Tongue (tissue), 1 donor: ENCODE measurements at regions not wholly inside any gene's neighbourhood (a gene's known extent, or its start where the extent isn't known, plus 50 kb on each side); places are given as distances from the start of the nearest gene placed in this dataset.
"Not testable (repeated sequence)": the region's sequence is repeated elsewhere in the genome, so short reads cannot be mapped to it uniquely, and the experiment has no call there.

Experiments
- DNase-seq: peaks from one replicate; pipeline ENCODE4 v3.0.0-alpha.2; 2015

DNA sequence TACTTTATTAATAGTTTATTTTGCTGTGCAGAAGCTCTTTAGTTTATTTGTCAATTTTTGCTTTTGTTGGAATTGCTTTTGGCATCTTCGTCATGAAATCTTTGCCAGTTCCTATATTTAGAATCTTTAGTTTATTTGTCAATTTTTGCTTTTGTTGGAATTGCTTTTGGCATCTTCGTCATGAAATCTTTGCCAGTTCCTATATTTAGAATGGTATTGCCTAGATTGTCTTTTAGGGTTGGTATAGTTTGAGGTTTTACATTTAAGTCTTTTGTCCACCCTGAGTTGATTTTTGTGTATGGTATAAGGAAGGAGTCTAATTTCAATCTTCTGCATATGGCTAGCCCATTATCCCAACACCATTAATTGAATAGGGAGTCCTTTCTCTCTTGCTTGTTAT, 93.9 kb upstream of the TCF21 start:
- DNase-seq, result not testable (repeated sequence)

DNA sequence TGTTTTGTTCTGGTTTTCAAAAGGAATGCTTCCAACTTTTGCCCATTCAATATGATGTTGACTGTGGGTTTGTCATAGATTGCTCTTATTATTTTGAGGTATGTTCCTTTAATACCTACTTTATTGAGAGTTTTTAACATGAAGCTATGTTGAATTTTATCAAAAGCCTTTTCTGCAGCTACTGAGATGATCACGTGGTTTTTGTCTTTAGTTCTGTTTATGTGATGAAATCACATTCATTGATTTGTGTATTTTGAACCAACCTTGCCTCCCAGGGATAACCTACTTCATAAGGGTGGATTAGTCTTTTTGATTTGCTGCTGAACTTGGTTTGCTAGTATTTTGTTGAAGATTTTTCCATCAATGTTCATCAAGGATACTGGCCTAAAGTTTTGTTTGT, 92.7 kb upstream of the TCF21 start:
- DNase-seq, result no peak

DNA sequence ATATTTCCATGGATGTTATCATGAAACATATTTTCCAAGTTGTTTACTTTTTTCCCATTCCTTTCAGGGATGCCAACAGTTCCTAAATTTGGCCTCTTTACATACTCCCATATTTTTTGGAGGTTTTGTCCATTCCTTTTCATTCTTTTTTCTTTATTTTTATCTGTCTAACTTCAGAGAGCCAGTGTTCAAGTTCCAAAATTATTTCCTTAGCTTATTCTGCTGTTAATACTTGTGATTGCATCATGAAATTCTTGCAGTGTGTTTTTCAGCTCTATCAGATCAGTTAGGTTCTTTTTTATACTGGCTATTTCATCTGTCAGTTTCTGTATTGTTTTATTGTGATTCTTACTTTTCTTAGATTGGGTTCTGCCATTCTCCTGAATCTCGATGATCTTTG, 89.9 kb upstream of the TCF21 start:
- no peak for DNase-seq

DNA sequence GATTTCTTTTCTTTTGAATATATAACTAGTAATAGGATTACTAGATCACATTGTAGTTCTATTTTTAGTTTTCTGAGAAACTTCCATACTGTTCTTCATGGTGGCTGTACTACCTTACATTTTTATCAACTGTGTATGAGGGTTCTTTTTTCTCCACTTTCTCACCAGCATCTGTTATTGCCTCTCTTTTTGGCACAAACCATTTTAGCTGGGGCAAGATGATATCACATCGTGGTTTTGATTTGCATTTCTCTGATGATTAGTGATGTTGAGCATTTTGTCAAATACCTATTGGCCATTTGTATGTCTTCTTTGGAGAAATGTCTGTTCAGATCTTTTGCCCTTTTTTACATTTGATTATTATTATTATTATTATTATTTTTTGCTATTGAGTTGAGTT, 86.1 kb upstream of the TCF21 start:
- no peak for DNase-seq

DNA sequence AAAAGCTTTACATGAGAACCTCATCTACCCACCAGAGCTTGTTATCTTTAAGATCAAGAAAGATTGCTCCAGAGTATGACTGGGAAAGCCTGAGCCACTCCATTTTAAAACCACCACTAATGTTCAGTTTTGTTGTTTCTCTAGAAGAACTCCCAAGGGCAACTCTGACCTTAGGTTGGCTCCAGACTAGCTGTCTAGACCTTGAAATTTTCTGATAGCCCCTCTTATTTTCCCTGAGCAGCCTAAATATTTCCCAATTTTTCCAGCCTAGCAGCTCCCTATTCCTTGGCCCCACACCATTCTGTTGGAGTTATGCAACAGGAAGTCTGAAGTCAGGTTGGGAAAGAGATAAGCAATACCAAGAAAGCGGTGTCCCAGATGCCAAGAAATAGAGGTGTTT, 84.6 kb upstream of the TCF21 start:
- no peak for DNase-seq

DNA sequence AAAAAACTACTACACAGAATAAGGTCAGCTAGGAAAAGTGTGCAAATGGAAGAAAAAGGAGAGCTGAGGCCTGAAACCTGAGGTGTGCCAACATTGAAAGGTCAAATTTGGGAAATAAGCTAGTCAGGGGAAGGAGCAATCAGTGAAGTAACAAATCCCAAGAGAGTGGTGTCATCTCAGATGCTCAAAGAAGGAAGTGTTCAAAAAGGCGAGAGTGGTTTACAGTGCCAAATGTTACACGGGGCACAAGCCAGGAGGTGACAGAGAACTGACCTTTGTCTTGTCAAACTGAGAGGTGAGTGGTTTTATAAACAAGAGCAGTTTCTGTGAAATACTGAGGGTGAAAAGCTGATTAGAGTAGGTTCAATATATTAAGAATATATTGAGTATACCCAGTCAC, 83.0 kb upstream of the TCF21 start:
- no peak for DNase-seq

DNA sequence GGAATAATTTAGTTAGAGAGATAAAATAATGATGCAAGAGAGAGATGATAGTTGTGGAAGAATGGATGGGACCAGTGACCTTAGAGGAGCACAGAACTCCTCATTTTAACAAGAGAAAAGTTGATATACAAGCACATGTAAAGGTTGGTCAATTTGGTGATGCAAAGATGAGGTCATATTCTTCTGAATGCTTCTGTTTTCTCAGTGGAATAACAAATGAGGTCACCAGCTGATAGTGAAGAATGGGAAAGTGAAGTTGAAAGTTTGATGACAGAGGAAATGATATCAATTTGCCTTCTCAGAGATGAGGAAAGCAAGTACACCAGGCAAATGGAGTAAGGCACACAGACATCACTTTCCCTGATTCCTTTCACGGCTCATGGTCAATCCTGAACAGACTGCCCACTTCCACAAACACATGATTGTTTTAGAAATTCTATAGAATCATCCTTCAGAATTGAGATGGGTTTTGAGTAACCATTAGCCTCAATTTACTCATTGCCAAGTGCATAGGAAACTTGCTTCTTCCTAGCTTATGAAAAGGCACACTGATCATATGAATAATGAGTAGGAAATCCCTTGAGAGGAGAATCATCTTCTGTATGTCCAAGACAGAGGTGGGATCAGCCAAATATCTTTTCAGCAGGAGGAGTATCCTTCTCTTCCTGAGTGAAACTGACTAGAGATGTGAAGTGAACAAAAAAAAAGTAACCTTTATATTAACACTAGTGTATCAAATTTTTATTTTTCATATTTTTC, 82.4 kb upstream of the TCF21 start:
- peak; percentile 8 for DNase-seq

DNA sequence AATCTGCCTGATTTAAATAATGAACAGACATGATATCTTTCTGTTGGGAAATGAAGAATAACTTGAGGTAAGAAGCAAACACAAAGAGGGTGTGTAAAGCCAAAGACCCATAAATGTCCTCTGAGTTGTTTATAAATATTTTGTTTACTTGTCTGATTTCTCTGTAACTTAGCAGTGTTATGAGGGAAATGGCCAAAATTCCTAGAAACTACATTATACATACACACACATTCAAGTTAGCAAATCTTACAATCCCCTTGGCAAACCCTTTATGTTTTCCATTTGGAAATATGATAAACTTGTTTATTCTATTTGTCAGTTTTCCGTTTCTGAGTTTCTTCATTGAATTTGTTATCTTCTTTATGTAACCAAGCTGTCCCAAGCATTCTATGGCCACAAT, 81.4 kb upstream of the TCF21 start:
- peak; percentile 32 for DNase-seq

DNA sequence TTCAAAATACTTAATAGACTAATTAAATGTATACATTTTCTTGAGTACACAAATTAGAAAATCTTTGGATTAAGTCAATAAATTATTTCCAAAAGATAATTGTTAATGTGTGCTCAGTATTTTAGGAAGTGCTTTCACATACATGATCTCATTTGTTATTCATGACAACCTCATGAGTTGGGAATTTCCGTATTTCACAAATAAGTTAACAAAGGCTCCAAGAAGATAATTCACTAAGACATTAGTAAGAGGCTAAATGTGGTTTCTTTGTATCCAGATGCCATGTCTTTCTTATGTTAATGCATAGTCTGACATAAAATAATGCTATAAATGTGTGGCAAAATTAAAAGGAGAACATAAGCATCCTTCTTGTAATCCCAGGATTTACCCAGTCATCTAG, 79.5 kb upstream of the TCF21 start:
- DNase-seq, result no peak

DNA sequence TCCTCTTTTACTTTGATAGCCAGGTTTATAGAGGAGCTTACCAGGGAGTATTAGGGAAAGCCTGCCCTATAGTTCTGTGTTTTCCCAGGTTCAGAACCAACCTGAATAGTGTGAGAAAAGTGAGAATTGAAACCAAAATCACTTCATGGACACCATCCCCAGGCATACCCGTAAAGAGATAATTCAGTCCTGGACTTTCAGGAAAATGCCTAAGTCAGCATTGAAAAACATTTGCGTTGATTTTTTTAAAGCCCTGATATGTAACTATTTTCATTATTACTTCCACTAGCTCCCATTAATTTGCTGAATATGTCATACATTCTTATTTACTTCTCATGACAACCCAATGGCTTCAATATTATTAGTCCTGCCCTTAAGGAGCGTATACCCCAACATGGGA, 77.4 kb upstream of the TCF21 start:
- DNase-seq, result no peak

DNA sequence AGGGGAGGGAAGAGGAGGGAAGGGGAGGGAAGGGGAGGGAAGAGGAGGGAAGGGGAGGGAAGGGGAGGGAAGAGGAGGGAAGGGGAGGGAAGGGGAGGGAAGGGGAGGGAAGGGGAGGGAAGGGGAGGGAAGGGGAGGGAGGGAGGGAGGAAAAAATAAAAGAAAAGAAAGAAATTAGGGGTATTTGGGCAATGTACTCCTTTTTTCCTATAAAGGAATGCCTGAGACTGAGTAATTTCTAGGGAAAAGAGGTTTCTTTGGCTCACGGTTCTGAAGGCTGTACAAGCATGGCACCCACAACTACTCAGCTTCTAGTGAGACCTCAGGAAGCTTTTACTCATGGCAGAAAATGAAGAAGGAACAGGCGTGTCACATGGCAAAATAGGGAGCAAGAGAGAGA, 76.5 kb upstream of the TCF21 start:
- not testable (repeated sequence) for DNase-seq

DNA sequence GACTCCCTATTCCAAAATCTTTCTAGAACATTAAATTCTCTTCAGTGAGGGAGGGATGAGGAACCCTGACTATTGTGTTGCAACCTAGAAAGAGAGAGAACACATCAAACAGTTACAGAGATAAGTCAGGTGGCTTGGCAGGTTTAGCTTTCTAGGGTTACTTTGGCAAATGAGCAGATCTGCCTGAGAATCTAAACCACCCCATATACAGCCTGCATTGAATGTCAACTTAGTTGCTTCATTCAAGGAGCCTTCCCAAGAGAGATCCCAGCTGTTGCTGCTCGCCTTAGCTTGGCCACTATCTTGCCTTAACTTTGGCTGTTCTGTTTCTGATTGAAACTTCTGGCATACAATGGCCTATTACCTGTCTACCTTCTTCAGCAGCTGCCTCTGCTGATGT, 74.7 kb upstream of the TCF21 start:
- DNase-seq, result no peak

DNA sequence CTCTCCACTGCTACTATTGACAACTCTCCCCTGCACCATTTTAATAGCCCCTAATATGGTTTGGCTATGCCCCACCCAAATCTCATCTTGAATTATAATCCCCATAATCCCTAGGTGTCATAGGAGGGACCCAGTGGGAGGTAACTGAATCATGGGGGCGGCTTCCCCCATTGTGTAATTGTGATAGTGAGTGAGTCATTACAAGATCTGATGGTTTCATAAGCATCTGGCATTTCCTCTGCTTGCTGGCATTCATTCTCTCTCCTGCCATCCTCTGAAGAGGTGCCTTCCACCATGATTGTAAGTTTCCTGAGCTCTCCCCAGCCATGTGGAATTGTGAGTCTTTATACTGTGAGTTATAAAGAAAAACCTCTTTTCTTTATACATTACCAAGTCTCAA, 74.1 kb upstream of the TCF21 start:
- DNase-seq, result no peak

DNA sequence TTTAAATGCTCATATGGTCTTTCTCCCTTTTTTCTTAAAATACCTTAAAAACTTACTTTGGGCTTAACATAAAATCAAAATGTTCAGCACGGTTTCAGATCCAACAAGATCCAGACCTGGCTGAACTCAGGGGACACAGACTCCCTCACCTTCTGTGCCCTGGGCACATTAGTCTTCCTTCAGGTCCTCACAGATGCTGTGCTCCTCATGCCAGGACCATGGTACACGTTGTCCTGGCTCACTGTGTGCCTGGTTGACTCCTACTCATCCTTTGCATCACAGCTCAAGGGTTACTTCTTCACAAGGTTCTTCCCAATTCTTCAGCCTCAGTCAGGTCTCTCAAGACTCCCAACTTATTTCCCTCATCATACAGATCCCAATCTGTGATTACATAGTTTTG, 73.6 kb upstream of the TCF21 start:
- DNase-seq, result no peak

DNA sequence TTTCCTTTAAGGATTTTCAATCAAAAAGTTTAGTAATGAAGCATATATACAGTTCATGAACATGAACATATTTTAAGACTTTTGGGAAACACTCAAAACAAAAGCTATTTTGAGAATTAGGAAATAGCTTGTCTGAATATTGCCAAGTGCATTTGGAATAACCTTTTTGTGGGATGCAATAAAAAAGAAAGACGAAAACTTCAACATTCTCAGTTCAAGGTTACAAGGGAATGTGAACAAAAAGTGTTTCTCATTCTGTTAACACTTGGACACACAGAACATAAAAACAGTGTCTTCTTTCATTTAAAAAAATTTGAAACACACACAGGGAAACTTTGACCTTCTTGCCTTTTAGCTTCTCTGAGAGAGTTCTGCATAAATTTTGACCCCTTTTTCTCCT, 72.7 kb upstream of the TCF21 start:
- DNase-seq, result peak; percentile 38

DNA sequence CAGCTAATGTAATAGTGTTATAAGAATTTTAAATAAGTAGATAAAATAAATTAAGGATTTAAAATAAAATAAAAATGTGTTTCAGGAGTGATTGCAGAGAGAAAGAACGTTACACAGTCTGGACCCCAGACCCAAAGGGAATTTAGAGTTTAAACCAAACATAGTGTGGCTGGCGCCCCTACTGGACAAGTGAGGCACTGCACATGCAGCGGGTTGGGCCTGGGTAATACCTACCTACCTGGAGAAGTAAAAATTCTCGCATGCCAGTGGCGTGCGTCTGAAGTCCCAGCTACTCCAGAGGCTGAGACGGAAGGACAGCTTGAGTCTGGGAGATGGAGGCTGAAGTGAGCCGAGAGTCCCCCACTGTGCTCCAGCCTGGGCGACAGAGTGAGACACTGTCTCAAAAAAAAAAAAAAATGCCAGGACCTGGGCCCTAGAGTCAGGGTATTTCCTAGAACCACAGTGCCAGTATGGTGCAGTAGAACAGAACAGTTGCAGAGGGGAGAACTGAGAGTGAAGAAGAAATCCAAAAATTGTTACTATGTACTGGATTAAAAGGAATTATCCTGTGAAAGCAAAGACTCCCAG, 71.4 kb upstream of the TCF21 start:
- DNase-seq, result no peak

DNA sequence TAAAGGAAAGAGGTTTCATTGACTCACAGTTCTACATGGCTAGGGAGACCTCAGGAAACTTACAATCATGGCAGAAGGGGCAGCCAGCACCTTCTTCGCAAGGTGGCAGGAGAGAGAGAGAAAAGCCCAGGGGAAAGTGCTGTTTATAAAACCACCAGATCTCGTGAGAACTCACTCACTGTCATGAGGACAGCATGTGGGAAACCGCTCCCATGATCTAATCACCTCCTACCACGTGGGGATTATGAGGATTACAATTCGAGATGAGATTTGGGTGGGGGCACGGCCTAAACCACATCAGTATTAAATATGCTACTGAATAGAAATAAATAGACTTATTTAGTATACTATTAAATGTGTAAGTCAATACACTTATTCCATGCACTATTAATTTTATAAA, 70.6 kb upstream of the TCF21 start:
- no peak for DNase-seq

DNA sequence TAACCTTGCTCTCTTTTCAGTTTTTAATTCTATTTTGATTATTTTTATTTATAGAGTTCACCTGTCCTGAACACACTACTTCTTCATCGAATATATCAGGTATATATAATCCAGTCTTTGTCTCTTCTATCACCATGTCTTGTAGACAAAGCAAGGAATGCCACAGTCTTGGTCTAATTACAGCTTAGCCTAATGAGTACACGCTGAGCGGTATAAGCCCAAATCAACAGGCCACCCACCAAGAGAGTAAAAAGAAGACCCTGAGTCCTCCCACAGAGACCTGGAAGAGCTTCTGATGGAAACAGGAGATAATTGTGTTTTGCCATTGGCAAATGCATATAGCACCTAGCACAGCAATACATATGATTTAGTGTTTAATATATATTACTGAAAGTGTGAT, 68.7 kb upstream of the TCF21 start:
- DNase-seq, result no peak

DNA sequence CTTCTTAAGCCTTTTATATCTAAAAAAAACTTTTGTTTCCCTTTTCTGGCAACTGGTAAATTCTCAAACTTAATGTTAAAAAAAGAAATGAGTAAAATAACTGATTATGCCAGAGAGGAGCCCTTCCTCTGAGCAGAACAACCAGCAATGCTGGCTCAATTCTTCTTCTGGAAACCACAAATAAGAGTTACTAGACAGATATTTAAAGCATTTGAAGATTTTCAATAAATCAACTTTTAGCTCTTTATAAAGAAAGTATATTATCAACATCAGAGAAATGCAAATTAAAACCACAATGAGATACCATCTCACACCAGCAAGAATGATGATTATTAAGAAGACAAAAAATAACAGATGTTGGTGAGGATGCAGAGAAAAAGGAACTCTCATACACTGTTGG, 61.1 kb upstream of the TCF21 start:
- no peak for DNase-seq

DNA sequence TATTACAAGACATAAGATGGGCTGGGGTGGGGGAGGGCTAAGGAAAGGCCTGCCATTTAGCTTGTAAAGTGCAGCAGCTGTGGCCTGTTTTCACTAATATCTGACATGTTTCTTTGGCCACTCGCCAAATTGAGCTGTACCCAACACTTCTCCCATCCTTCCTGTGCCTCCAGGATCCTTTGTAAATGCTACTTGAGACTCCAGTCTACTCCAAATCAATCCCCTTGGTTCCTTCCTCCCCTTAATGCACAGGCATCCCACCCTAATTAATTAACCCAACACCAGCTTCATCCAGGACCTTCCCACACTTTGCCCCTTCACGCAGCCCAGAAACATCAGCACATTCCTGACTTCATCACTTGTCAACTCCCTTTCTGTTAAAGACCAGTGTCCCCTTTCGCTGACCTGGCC, 55.0 kb upstream of the TCF21 start:
- DNase-seq, result peak; percentile 62

DNA sequence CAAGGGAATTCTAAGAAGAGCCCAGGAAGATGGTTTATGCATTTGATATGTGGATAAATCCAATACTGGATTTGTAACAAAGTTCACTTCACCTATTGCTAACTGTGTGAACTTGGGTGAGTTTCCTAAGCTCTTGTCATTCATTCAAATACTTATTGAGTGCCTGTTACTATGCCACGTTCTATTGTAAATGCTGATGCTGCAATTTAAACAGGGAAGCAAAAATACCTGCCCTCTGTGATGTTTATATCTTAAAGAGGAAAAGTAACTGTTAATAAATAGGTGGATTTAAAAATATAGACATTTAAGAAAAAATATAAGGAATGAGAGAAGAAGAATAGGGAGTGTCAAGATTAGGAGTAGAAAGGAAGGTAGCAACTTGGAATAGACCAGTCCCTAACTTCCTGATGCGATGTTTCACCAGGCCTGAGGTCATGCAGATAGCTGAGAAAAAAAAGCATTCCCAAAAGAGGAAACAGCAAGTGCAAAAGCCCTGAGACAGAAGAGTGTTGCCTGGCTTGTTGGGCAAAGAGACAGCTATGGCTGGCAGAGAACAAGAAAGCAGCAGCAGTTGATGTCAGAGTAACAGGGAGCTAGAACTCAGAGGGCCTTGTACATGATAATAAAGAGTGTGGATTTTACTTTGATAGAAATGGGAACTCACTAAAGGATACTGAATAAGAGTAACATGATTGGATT, 54.3 kb upstream of the TCF21 start:
- DNase-seq, result no peak

DNA sequence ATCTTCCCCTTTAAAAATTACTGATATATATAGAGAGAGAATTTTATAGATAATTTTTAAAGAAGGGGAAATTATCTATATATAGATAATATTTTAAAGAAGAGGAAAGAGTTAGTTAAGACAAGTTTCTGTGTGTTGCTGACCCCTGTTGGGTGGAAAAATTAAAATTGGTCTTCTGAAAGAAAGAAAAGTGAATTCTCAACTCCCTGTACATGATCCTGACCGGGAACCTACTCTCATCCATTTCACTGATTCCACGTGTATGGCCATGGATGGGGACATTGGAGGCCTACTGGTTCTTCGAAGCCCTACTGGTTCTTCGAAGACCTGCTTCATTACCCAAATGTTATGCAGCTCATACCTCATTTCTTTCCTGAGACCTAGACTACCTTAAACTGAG, 53.0 kb upstream of the TCF21 start:
- peak; percentile 12 for DNase-seq

DNA sequence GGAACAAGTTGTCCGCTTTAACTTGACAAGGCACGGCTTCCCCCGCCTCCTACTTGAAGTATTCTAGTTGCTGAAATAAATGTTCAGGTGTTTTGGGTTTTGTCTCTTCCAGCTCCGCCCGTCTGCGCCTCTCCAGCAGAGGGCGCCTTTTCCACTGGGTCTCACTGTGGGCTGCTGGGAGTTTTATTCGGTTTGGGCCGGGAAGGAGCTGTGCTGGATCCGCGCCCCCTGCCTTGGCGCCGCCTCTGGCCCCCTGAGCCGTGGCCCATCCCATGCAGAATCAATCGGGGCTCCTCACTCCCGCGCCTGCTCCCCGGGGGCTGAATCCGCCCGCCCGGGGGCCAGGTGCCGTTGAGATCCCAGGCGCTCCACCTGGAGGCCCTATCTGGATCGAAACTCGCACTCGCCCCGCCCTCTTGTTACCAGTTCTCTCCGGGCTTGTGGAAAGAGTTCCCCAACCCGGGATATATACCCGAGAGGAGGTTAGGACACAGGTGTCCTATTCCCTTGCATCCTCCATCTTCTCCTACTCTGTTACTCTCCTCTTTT, 51.0 kb upstream of the TCF21 start:
- peak; percentile 24 for DNase-seq
